ENCODE measurements at regions not wholly inside any gene's neighbourhood (a gene's known extent, or its start where the extent isn't known, plus 50 kb on each side); places are given as distances from the start of the nearest gene placed in this dataset.

DNA sequence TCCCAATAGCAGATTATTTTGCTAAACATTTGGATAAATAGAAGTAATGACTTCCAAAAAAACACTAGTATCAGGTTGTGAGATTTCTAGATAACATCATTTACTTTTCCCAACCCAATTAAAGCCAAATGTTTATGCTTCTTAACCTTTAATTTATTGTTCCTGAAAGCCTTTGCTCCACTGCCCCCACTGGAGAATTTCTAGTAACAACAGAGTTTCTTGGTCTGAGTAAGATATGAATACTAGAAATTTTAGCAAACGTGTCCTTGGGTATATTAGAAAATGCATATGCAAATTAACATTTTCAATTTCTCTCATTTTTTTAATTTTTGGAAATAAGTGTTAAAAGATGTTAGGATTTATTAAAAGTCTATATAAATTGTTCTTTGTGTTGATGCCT is 958.0 kb upstream of the PHF14 start:
- ChIA-PET POLR2A (no interaction called here), CTCF (no interaction called here)
- Histone ChIP-seq H3K9me3 (ENCODE audit: control insufficient read depth, insufficient read depth, low read depth, low read length) (no peaks in the 10 kb centered on the region), H3K27ac (ENCODE audit: extremely low read depth, low read depth, low read length) (no peak overlapping the region), H3K4me1 (ENCODE audit: control insufficient read depth, insufficient read depth, low read length) (no peaks in the 10 kb centered on the region), H3K4me3 (ENCODE audit: low read depth, low read length) (no peak overlapping the region), H3K36me3 (ENCODE audit: control insufficient read depth in 2 of 2, insufficient read depth in 1 of 2, low read length in 2 of 2) (no peaks in the 10 kb centered on the region)
- TF ChIP-seq ZNF571 (tag by site-specific recombination; IDR thresholded peaks at IDR 0.05), result no peak
- no peak for TF ChIP-seq GLI2 (tag by site-specific recombination; IDR thresholded peaks at IDR 0.05; ENCODE audit: borderline replicate concordance, low read depth)
- no peak for TF ChIP-seq ZNF837 (tag by site-specific recombination; IDR thresholded peaks at IDR 0.05)
- TF ChIP-seq SP3 (tag by site-specific recombination; IDR thresholded peaks at IDR 0.05), result no peak
- no peak for TF ChIP-seq GLI4 (tag by site-specific recombination; IDR thresholded peaks at IDR 0.05)
- TF ChIP-seq ZFHX2 (tag by site-specific recombination; conservative IDR thresholded peaks at IDR 0.05), result no peak
- TF ChIP-seq ZFP3 (tag by site-specific recombination; IDR thresholded peaks at IDR 0.05; ENCODE audit: low read depth), result no peak
- TF ChIP-seq ZNF169 (tag by site-specific recombination; IDR thresholded peaks at IDR 0.05), result no peak
- TF ChIP-seq ZNF529 (tag by site-specific recombination; IDR thresholded peaks at IDR 0.05; ENCODE audit: insufficient replicate concordance), result no peak
- no peak for TF ChIP-seq KLF16 (tag by site-specific recombination; IDR thresholded peaks at IDR 0.05)
- TF ChIP-seq ZNF768 (tag by site-specific recombination; IDR thresholded peaks at IDR 0.05), result no peak
- TF ChIP-seq ZNF621 (tag by site-specific recombination; IDR thresholded peaks at IDR 0.05), result no peak
- no peak for TF ChIP-seq TCF7L2 (IDR thresholded peaks at IDR 0.05; ENCODE audit: borderline replicate concordance, low read depth, low read length)
- no peak for TF ChIP-seq ZNF670 (tag by site-specific recombination; IDR thresholded peaks at IDR 0.05; ENCODE audit: low read depth)

DNA sequence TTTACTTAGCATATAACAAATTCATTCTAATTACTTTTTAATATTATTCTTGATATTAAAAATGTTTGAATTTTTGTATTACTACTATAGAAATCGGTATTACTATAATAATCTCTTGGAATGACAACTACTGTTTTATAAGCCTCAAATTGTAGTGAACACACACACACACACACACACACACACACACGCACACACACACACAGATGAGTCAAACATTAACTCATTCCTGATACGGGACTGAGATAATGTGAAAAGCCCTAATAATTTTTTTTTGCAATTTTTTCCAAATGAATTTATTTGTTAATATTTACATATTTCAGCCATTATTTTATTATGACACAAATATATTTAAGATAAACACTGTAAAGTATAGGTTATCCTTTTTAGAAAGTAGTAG is 951.2 kb upstream of the PHF14 start:
- Histone ChIP-seq H3K4me3 (ENCODE audit: low read depth, low read length) (no peak overlapping the region), H3K27ac (ENCODE audit: extremely low read depth, low read depth, low read length) (no peak overlapping the region), H3K9me3 (ENCODE audit: control insufficient read depth, insufficient read depth, low read depth, low read length) (no peaks in the 10 kb centered on the region), H3K36me3 (ENCODE audit: control insufficient read depth in 2 of 2, insufficient read depth in 1 of 2, low read length in 2 of 2) (no peaks in the 10 kb centered on the region), H3K4me1 (ENCODE audit: control insufficient read depth, insufficient read depth, low read length) (no peaks in the 10 kb centered on the region)
- POLR2A ChIA-PET, result no interaction called here
- CTCF ChIA-PET, result interaction anchor here (0.6 kb wide), 1 partner anchor 20 kb away, joined by 4 read pairs; no protein-coding TSS in a partner anchor
- no peak for TF ChIP-seq ZNF112 (tag by site-specific recombination; IDR thresholded peaks at IDR 0.05)
- TF ChIP-seq ZNF747 (tag by site-specific recombination; IDR thresholded peaks at IDR 0.05), result no peak
- TF ChIP-seq ZNF350 (tag by site-specific recombination; IDR thresholded peaks at IDR 0.05), result no peak
- TF ChIP-seq ZNF132 (tag by site-specific recombination; IDR thresholded peaks at IDR 0.05; ENCODE audit: borderline replicate concordance), result no peak
- no peak for TF ChIP-seq ZNF121 (tag by site-specific recombination; IDR thresholded peaks at IDR 0.05)
- no peak for TF ChIP-seq ZNF529 (tag by site-specific recombination; IDR thresholded peaks at IDR 0.05; ENCODE audit: insufficient replicate concordance)
- TF ChIP-seq OSR2 (tag by site-specific recombination; IDR thresholded peaks at IDR 0.05), result no peak
- TF ChIP-seq KLF9 (tag by site-specific recombination; IDR thresholded peaks at IDR 0.05; ENCODE audit: low read depth), result no peak
- no peak for TF ChIP-seq ZNF837 (tag by site-specific recombination; IDR thresholded peaks at IDR 0.05)
- TF ChIP-seq, protein P1, sequence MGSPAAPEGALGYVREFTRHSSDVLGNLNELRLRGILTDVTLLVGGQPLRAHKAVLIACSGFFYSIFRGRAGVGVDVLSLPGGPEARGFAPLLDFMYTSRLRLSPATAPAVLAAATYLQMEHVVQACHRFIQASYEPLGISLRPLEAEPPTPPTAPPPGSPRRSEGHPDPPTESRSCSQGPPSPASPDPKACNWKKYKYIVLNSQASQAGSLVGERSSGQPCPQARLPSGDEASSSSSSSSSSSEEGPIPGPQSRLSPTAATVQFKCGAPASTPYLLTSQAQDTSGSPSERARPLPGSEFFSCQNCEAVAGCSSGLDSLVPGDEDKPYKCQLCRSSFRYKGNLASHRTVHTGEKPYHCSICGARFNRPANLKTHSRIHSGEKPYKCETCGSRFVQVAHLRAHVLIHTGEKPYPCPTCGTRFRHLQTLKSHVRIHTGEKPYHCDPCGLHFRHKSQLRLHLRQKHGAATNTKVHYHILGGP (tag by site-specific recombination; IDR thresholded peaks at IDR 0.05), result no peak
- TF ChIP-seq ZNF530 (tag by site-specific recombination; IDR thresholded peaks at IDR 0.05; ENCODE audit: low read depth), result no peak
- TF ChIP-seq ZNF596 (tag by site-specific recombination; IDR thresholded peaks at IDR 0.05), result no peak
- no peak for TF ChIP-seq GLI4 (tag by site-specific recombination; IDR thresholded peaks at IDR 0.05)

DNA sequence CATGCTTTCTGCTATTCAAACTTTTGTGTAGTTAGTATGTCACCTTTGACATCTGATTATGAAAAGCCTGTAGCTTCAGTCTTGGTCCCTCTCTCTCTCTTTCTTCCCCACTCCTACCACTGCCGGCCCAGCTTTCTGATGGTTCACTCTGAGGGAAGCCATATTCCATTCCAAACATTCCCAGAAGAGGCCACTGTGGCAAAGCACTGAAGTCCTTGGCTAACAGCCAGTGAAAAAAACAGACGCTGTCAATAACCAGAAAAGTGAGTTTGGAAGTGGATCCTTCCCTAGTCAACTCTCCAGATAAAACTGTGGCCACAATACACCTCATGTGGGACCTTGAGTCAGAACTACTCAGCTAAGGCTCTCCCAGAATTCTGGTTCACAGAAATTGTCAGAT is 950.7 kb upstream of the PHF14 start:
- ChIA-PET CTCF (interaction anchor here (0.6 kb wide), 1 partner anchor 20 kb away, joined by 4 read pairs; no protein-coding TSS in a partner anchor), POLR2A (no interaction called here)
- no peak overlapping the region for H3K27ac ChIP-seq (ENCODE audit: extremely low read depth, low read depth, low read length)
- H3K4me1 ChIP-seq (ENCODE audit: control insufficient read depth, insufficient read depth, low read length), result no peaks in the 10 kb centered on the region
- TF ChIP-seq SP7 (tag by site-specific recombination; IDR thresholded peaks at IDR 0.05), result no peak
- no peak for TF ChIP-seq ZNF121 (tag by site-specific recombination; IDR thresholded peaks at IDR 0.05)
- TF ChIP-seq, protein P2, sequence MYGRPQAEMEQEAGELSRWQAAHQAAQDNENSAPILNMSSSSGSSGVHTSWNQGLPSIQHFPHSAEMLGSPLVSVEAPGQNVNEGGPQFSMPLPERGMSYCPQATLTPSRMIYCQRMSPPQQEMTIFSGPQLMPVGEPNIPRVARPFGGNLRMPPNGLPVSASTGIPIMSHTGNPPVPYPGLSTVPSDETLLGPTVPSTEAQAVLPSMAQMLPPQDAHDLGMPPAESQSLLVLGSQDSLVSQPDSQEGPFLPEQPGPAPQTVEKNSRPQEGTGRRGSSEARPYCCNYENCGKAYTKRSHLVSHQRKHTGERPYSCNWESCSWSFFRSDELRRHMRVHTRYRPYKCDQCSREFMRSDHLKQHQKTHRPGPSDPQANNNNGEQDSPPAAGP (tag by site-specific recombination; IDR thresholded peaks at IDR 0.05), result no peak
- H3K4me3 ChIP-seq (ENCODE audit: low read depth, low read length), result no peak overlapping the region
- H3K9me3 ChIP-seq (ENCODE audit: control insufficient read depth, insufficient read depth, low read depth, low read length), result no peaks in the 10 kb centered on the region
- H3K36me3 ChIP-seq (ENCODE audit: control insufficient read depth in 2 of 2, insufficient read depth in 1 of 2, low read length in 2 of 2), result no peaks in the 10 kb centered on the region

Measured in HEK293 (cell line).